SH-SY5Y (cell line): ENCODE measurements at regions not wholly inside any gene's neighbourhood (a gene's known extent, or its start where the extent isn't known, plus 50 kb on each side); places are given as distances from the start of the nearest gene placed in this dataset.

Source experiments
- GATA2 ChIP-seq: IDR thresholded peaks from 2 replicates; pipeline ENCODE4 v1.6.1; 2011; ENCODE audit warnings: mild to moderate bottlenecking, low read depth, low read length
- GATA3 ChIP-seq: IDR thresholded peaks from 2 replicates; pipeline ENCODE4 v1.6.1; 2011; ENCODE audit warnings: low read depth, mild to moderate bottlenecking, low read length, moderate library complexity

DNA sequence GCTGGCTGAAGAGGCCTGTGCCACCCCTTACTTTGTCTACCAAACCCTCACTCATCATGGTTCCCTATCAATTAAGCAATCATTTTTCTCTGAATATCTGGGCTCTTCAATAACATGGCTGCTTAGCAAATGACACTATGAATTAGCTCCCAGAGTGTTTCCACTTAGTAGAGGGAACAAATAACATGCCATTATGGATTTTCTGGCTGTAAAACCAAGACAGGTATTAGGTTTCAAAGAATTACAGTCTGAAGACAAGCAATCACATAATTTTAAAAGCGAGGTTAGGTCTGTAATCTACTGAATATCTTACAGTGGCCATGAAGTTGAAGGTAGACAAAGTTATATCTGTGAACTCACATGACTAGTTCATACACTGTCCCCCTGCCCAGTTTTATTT, 220.8 kb upstream of the PHYHIPL start:
- no peak for TF ChIP-seq GATA3
- no peak for TF ChIP-seq GATA2
